HT1080 (cell line): ENCODE measurements at regions not wholly inside any gene's neighbourhood (a gene's known extent, or its start where the extent isn't known, plus 50 kb on each side); places are given as distances from the start of the nearest gene placed in this dataset.
"Not testable (repeated sequence)": the region's sequence is repeated elsewhere in the genome, so short reads cannot be mapped to it uniquely, and the experiment has no call there.

ENCODE experiments used
- DNase-seq: peaks from one replicate; pipeline ENCODE4 v3.0.0-alpha.2; 2015; ENCODE audit warnings: low read depth

GRCh38 chr6:51139950-51140385, 321.3 kb downstream of the TFAP2B start:
- DNase-seq = no peak

- no peak for DNase-seq
These were observed 322.4 kb downstream of the TFAP2B start for GRCh38 chr6:51141080-51141479.

DNA sequence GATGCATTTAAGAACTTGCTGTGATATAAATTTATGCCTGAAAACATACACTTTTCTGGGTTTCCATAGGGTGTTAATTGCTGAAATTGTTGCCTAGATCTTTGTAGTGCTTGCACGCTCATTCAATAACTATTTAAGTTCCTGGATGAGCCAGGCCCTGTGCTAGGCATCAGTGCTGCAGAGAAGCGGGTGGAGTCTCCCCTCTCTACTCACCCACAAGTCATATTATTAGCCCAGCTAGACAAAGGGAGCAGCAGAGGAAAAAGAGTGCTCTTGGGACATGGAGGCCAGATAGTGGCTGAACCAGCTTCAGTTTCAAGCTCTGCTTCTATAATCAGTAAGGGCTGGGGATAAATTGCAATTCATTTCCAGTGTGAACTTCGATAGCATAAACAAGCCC, 329.1 kb downstream of the TFAP2B start:
- DNase-seq = no peak

GRCh38 chr6:51152594-51152993, 333.9 kb downstream of the TFAP2B start:
- DNase-seq = no peak

- no peak for DNase-seq
These were observed 334.4 kb downstream of the TFAP2B start for GRCh38 chr6:51153109-51153508.

DNA sequence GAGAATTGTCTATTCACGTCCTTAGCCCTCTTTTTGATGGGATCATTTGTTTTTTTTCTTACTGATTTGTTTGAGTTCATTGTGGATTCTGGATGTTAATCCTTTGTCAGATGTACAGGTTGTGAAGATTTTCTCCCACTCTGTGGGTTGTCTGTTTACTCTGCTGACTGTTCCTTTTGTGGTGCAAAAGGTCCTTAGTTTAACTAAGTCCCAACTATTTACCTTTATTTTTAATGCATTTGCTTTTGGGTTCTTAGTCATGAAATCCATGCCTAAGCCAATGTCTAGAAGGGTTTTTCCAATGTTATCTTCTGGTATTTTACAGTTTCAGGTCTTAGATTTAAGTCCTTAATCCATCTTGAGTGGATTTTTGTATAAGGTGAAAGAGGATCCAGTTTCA, 336.3 kb downstream of the TFAP2B start:
- not testable (repeated sequence) for DNase-seq

DNA sequence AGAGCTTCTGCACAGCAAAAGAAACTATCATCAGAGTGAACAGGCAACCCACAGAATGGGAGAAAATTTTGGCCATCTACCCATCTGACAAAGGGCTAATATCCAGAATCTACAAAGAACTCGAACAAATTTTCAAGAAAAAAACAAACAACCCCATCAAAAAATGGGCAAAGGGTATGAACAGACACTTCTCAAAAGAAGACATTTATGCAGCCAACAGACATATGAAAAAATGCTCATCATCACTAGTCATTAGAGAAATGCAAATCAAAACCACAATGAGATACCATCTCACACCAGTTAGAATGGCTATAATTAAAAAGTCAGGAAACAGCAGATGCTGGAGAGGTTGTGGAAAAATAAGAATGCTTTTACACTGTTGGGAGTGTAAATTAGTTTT, 340.6 kb downstream of the TFAP2B start:
- not testable (repeated sequence) for DNase-seq

DNA sequence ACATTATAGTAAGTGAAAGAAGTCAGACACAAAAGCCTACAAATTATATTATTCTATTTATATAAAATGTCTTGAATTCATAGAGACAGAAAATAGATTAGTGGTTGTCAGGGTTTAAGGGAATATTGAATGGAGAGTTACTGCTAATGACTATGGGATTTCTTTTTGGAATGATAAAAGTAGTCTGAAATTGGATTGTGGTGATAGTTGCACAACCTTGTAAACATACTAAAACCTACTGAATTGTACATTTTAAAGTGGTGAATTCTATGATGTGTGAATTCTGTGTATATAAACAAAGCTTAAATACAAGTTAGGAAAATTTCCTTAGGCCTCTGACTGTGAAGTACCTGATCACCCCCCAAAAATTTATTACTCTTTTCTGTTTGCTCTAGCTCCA, 343.1 kb downstream of the TFAP2B start:
- DNase-seq = no peak

DNA sequence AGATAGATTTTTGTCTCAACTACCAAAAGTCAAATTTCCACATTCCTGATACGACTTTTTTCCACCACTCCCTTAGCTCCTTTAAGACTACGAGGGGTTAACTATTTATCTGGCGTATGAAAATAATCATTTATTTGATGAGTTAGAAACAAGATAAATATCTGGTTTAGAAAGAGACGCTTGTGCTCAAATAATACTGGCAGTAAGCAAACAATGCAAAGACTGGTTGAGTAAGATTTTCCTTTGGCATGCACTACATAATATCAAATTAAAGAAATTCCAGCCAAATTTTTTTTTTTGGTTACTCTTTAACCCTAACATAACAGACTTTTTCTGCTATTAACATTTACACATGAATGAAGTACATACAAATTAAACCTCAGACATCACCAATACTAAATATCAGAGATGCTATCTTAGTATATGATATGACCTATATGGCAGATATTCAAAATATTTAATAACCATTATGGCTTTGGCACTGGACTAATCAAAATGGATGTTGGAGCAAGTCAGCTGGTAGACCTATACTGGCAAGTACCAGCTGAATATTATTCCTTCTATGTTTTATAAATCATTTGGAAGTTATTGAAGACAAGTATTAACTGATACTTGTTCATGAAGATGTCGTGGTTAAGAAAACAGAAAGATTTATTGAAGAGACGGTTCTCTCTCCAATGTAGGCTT, 345.3 kb downstream of the TFAP2B start:
- DNase-seq = no peak

DNA sequence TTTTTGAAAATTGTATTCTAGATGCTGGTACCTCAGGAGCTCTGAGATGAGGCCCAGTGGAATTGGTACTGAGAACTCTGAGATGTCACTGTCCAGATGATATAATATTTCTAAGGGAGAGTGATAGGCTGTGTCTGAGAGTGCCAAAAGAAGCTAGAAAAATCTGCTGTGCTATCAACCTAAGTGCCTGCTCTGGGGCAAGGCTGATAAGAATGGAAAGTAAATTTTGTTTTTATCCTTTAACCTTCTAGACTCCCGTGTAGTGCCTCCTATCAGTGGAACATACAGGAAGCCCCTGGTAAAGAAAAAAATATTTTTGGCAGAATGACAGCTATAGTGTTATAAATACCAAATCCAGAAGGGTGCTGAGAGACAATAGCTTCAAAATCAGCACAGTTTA, 348.2 kb downstream of the TFAP2B start:
- DNase-seq = no peak

- DNase-seq = no peak
These were observed 348.8 kb downstream of the TFAP2B start for GRCh38 chr6:51167468-51167867.

GRCh38 chr6:51182827-51183226, 364.2 kb downstream of the TFAP2B start:
- DNase-seq = no peak

- no peak for DNase-seq
These were observed 365.4 kb downstream of the TFAP2B start for GRCh38 chr6:51184046-51184445.

- not testable (repeated sequence) for DNase-seq
These were observed 374.5 kb downstream of the TFAP2B start for GRCh38 chr6:51193163-51193562.

- no peak for DNase-seq
These were observed 380.5 kb downstream of the TFAP2B start for GRCh38 chr6:51199105-51199552.

GRCh38 chr6:51199733-51200260, 381.1 kb downstream of the TFAP2B start:
- no peak for DNase-seq

GRCh38 chr6:51200676-51201075, 382.0 kb downstream of the TFAP2B start:
- no peak for DNase-seq

DNA sequence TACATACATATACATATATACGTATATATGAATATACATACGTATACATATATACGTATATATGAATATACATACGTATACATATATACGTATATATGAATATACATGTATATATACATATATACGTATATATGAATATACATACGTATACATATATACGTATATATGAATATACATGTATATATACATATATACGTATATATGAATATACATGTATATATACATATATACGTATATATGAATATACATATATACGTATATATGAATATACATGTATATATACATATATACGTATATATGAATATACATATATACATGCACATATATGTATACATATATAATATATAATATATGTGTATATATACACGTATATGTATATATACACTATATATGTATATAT, 384.0 kb downstream of the TFAP2B start:
- not testable (repeated sequence) for DNase-seq

DNA sequence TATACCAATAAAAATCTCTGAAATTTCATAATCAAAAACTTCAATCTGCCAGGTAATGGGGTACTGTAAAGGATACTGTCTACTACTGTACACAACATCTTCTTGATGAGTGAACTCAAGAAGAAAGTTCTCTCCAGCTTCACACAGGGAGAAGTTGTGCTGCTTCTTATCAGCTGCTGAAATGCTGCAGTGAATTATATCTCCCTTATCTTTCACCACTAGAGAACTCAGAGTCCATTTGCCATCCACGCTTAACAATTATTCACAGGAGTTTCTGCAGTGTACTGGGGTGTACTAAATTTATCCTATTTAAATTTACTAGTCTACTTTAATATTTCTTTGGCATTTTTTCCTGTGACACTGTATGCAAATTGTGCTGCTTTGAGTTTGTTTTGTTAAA, 384.8 kb downstream of the TFAP2B start:
- no peak for DNase-seq

GRCh38 chr6:51206686-51207085, 388.0 kb downstream of the TFAP2B start:
- not testable (repeated sequence) for DNase-seq

DNA sequence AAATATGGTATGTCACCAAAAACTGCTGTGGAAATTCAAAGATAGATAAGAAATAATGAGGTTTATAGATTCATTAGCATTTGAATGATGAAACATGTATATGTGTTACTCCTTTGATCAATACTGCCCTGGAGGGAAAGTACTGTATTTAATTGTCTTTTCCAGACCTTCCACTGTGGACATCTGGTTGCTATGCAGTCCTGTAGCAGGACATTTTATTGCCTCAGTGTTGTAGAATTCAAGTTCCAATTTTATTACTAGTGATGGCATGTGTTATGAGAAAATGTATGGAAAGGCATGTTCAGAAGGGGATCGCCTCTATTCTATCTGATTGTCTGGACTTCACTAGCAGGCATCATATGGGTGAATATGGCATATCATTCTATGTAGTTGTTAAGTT, 391.0 kb downstream of the TFAP2B start:
- DNase-seq = no peak

DNA sequence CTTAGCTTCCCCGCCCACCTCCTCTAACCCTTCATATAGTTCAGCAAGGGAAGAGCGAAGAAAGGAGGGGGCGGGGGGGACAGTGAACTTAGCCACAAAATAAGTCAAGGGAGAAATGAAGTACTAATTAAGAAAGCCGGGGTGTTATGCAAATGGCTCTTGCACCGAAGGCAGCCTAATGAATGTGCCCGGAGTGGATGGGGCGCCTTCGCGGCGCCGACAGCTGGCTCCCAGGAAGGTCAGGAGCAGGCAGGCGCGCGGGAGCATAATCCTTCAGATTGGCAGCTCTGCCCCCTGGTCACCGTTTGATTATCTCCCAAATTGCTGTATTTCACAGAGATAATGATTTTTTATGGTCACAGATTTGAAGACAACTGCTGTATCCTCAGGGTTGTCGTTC, 395.1 kb downstream of the TFAP2B start:
- DNase-seq = no peak

GRCh38 chr6:51214442-51214841, 395.8 kb downstream of the TFAP2B start:
- no peak for DNase-seq
